Astrocyte (in vitro differentiated cells and primary cell): ENCODE measurements at regions not wholly inside any gene's neighbourhood (a gene's known extent, or its start where the extent isn't known, plus 50 kb on each side); places are given as distances from the start of the nearest gene placed in this dataset.

Experiments used
- DNase-seq: peaks from one replicate; pipeline ENCODE4 v3.0.0-alpha.2; 2010; ENCODE audit warnings: low read depth
- FAIRE-seq: peaks from 2 replicates; lab custom pipeline; 2011; peaks lifted over from hg19 to GRCh38; lab: Jason Lieb, UNC
- H2AFZ ChIP-seq: 2 replicates; pipeline ENCODE4 v1.6.0; 2012; ENCODE audit warnings: low read depth, low read length, inconsistent platforms
- H3K27ac ChIP-seq: 2 replicates; pipeline ENCODE4 v1.5.1; 2011; ENCODE audit warnings: low read depth, low read length, inconsistent platforms
- H3K27me3 ChIP-seq: 2 replicates; pipeline ENCODE4 v1.6.0; 2011; ENCODE audit warnings: low read length, inconsistent platforms; ENCODE audit not compliant: insufficient read depth
- H3K36me3 ChIP-seq: 2 replicates; pipeline ENCODE4 v1.5.1; 2011; ENCODE audit warnings: low read length, inconsistent platforms; ENCODE audit not compliant: insufficient read depth
- H3K4me1 ChIP-seq: 2 replicates; pipeline ENCODE4 v1.5.1; 2011; ENCODE audit warnings: low read length, inconsistent platforms; ENCODE audit not compliant: insufficient read depth
- H3K4me2 ChIP-seq: 2 replicates; pipeline ENCODE4 v1.6.0; 2012; ENCODE audit warnings: low read length, inconsistent platforms
- H3K4me3 ChIP-seq: 2 replicates; pipeline ENCODE4 v1.5.1; 2011; ENCODE audit warnings: low read depth, mild to moderate bottlenecking, low read length, inconsistent platforms; ENCODE audit not compliant: insufficient read depth
- H3K79me2 ChIP-seq: 2 replicates; pipeline ENCODE4 v1.6.0; 2012; ENCODE audit warnings: mild to moderate bottlenecking, low read length, inconsistent platforms; ENCODE audit not compliant: insufficient read depth
- H3K9ac ChIP-seq: 2 replicates; pipeline ENCODE4 v1.6.0; 2012; ENCODE audit warnings: mild to moderate bottlenecking, low read length, inconsistent platforms
- H3K9me3 ChIP-seq: 2 replicates; pipeline ENCODE4 v1.5.1; 2012; ENCODE audit warnings: low read depth, mild to moderate bottlenecking, low read length, inconsistent platforms; ENCODE audit not compliant: insufficient read depth
- H4K20me1 ChIP-seq: 2 replicates; pipeline ENCODE4 v1.6.0; 2012; ENCODE audit warnings: low read length, inconsistent platforms; ENCODE audit not compliant: insufficient read depth
- H3K27ac Mint-ChIP-seq: one replicate; pipeline ENCODE4 v1.8.0; 2021; ENCODE audit warnings: mild to moderate bottlenecking, mixed read lengths; ENCODE audit not compliant: unreplicated experiment
- H3K27me3 Mint-ChIP-seq: one replicate; pipeline ENCODE4 v1.8.0; 2021; ENCODE audit warnings: low read depth, mixed read lengths; ENCODE audit not compliant: unreplicated experiment
- H3K36me3 Mint-ChIP-seq: one replicate; pipeline ENCODE4 v1.8.0; 2021; ENCODE audit warnings: low read depth, mixed read lengths; ENCODE audit not compliant: unreplicated experiment
- H3K4me1 Mint-ChIP-seq: one replicate; pipeline ENCODE4 v1.8.0; 2021; ENCODE audit warnings: low read depth, mixed read lengths; ENCODE audit not compliant: unreplicated experiment
- H3K4me3 Mint-ChIP-seq: one replicate; pipeline ENCODE4 v1.8.0; 2021; ENCODE audit warnings: mild to moderate bottlenecking, moderate library complexity, mixed read lengths; ENCODE audit not compliant: unreplicated experiment
- H3K9me3 Mint-ChIP-seq: one replicate; pipeline ENCODE4 v1.8.0; 2021; ENCODE audit warnings: mild to moderate bottlenecking, mixed read lengths; ENCODE audit not compliant: unreplicated experiment
- EZH2 ChIP-seq: IDR thresholded peaks from 2 replicates; pipeline ENCODE4 v1.6.1; 2012; ENCODE audit warnings: mild to moderate bottlenecking, low read length, inconsistent platforms; ENCODE audit not compliant: insufficient read depth
- TF ChIP-seq, protein P1 (sequence below): IDR thresholded peaks from 2 replicates; pipeline ENCODE4 v1.5.1; 2011; ENCODE audit warnings: low read depth, mild to moderate bottlenecking, inconsistent platforms, low read length, moderate library complexity; ENCODE audit not compliant: insufficient read depth

DNA sequence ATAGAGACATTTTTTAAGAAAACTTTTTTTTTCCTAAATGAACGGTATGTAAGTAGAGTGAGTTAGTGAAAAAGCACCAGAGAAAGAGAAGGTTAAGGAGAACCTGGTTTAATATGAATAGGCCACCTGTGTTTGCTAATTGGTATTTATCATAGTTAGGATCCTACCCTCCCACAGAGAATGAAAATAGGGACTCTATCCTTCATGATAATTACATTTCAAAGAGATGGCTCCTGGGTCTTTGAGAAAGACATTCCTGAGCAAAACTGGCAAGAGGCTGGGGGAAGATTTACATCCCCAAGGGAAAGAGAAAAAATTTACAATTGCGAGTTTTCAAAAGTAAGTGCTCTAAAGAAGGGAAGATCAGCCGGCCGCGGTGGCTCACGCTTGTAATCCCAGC is 1284.5 kb downstream of the SLITRK1 start:
- H3K4me2 ChIP-seq = no peak overlapping the region
- H3K9me3 ChIP-seq = no peaks in the 10 kb centered on the region
- no peak overlapping the region for H3K9ac ChIP-seq
- H4K20me1 ChIP-seq = no peaks in the 10 kb centered on the region
- H3K79me2 ChIP-seq = no peaks in the 10 kb centered on the region
- Mint-ChIP-seq H3K27me3 (no peaks in the 10 kb centered on the region), H3K27ac (no peak overlapping the region), H3K36me3 (no peaks in the 10 kb centered on the region), H3K9me3 (no peaks in the 10 kb centered on the region), H3K4me3 (no peak overlapping the region), H3K4me1 (no peaks in the 10 kb centered on the region)
- no peaks in the 10 kb centered on the region for H3K4me1 ChIP-seq
- no peak for TF ChIP-seq EZH2
- TF ChIP-seq, protein P1, sequence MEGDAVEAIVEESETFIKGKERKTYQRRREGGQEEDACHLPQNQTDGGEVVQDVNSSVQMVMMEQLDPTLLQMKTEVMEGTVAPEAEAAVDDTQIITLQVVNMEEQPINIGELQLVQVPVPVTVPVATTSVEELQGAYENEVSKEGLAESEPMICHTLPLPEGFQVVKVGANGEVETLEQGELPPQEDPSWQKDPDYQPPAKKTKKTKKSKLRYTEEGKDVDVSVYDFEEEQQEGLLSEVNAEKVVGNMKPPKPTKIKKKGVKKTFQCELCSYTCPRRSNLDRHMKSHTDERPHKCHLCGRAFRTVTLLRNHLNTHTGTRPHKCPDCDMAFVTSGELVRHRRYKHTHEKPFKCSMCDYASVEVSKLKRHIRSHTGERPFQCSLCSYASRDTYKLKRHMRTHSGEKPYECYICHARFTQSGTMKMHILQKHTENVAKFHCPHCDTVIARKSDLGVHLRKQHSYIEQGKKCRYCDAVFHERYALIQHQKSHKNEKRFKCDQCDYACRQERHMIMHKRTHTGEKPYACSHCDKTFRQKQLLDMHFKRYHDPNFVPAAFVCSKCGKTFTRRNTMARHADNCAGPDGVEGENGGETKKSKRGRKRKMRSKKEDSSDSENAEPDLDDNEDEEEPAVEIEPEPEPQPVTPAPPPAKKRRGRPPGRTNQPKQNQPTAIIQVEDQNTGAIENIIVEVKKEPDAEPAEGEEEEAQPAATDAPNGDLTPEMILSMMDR = no peak
- no peak for DNase-seq
- no peak overlapping the region for H3K27ac ChIP-seq
- no peak for FAIRE-seq
- no peak overlapping the region for H3K4me3 ChIP-seq
- H2AFZ ChIP-seq = no peak overlapping the region
- H3K27me3 ChIP-seq = no peaks in the 10 kb centered on the region
- no peaks in the 10 kb centered on the region for H3K36me3 ChIP-seq

DNA sequence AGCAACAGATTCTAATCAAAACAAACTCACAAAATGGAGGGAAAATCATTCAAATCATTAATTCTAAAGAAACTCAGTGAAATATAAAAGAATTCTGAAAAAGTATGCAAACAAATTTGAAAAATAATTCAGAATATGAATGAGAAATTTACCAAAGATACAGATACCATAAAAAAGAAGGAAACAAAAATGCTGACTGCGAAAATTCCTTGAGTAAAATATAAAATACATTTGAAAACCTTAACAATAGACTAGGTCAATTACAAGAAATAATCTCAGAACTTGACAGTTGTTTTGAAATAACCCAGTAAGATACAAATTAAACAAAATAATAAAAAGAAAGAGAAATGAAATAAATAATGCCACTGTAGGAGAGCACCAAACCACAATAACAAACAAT is 1289.0 kb downstream of the SLITRK1 start:
- no peaks in the 10 kb centered on the region for H3K9me3 ChIP-seq
- H3K27ac Mint-ChIP-seq = no peak overlapping the region
- TF ChIP-seq, protein P1 = no peak
- TF ChIP-seq EZH2 = no peak
- H3K4me3 ChIP-seq = no peak overlapping the region
- H3K4me3 Mint-ChIP-seq = no peak overlapping the region
- H3K4me2 ChIP-seq = no peak overlapping the region
- H3K27ac ChIP-seq = no peak overlapping the region
- no peak overlapping the region for H2AFZ ChIP-seq
- H3K79me2 ChIP-seq = no peaks in the 10 kb centered on the region
- no peaks in the 10 kb centered on the region for H3K4me1 ChIP-seq
- no peaks in the 10 kb centered on the region for H3K27me3 ChIP-seq
- DNase-seq (no peak), FAIRE-seq (no peak)
- no peaks in the 10 kb centered on the region for H3K27me3 Mint-ChIP-seq
- no peaks in the 10 kb centered on the region for H3K4me1 Mint-ChIP-seq
- no peaks in the 10 kb centered on the region for H3K9me3 Mint-ChIP-seq
- H3K9ac ChIP-seq = no peak overlapping the region
- no peaks in the 10 kb centered on the region for H3K36me3 Mint-ChIP-seq
- H4K20me1 ChIP-seq = no peaks in the 10 kb centered on the region
- H3K36me3 ChIP-seq = no peaks in the 10 kb centered on the region

DNA sequence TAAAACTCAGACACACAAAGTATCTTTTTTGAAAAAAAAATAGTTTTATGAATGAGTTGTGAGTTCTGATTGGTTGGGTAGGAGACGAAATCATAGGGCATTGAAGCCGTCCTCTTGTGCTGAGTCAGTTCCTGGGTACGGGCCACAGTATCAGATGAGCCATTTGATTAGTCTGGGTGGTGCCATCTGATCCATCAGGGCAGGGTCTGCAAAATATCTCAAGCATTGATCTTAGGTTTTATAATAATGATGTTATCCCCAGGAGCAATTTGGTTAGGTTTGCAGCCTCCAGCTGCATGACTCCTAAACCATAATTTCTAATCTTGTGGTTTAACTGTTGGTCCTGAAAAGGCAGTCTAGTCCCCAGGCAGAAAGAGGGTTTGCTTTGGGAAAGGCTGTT is 1310.6 kb downstream of the SLITRK1 start:
- TF ChIP-seq, protein P1 = no peak
- TF ChIP-seq EZH2 = no peak
- no peak overlapping the region for H3K27ac Mint-ChIP-seq
- FAIRE-seq (no peak), DNase-seq (no peak)
- no peak overlapping the region for H3K4me3 Mint-ChIP-seq
- H3K27me3 Mint-ChIP-seq = no peaks in the 10 kb centered on the region
- Histone ChIP-seq H4K20me1 (no peaks in the 10 kb centered on the region), H2AFZ (no peak overlapping the region), H3K4me3 (no peak overlapping the region), H3K36me3 (no peaks in the 10 kb centered on the region), H3K4me1 (no peaks in the 10 kb centered on the region), H3K79me2 (no peaks in the 10 kb centered on the region), H3K27ac (no peak overlapping the region), H3K27me3 (no peaks in the 10 kb centered on the region), H3K9ac (no peak overlapping the region), H3K9me3 (no peaks in the 10 kb centered on the region), H3K4me2 (no peak overlapping the region)
- H3K36me3 Mint-ChIP-seq = no peaks in the 10 kb centered on the region
- peaks cover 9% of the 10 kb centered on the region for H3K9me3 Mint-ChIP-seq
- H3K4me1 Mint-ChIP-seq = peaks cover 6% of the 10 kb centered on the region
